Lower leg skin (tissue), 4 donors: ENCODE measurements at regions not wholly inside any gene's neighbourhood (a gene's known extent, or its start where the extent isn't known, plus 50 kb on each side); places are given as distances from the start of the nearest gene placed in this dataset.
A peak's percentile ranks its signal among the peaks of the same experiment; 100 is the strongest.
"Not testable (repeated sequence)": the region's sequence is repeated elsewhere in the genome, so short reads cannot be mapped to it uniquely, and the experiment has no call there.

Experiments used
- DNase-seq, 2 donors: peaks; one replicate each; pipeline ENCODE4 v3.0.0-alpha.2; 2019; ENCODE audit warnings: low spot score in 2 of 2
- H3K4me3 ChIP-seq: fragments of 200-600 bp; sonication (generic); 2 replicates; pipeline ENCODE4 v1.5.1; 2017; ENCODE audit warnings: mild to moderate bottlenecking, low read depth; ENCODE audit not compliant: poor library complexity, severe bottlenecking
- POLR2A ChIP-seq, 2 donors: fragments of 450-650 bp; IDR thresholded peaks; one replicate each; pipeline ENCODE4 v1.6.1; 2016 to 2017; ENCODE audit warnings: antibody characterized with exemption in 2 of 2, mild to moderate bottlenecking in 1 of 2, moderate library complexity in 1 of 2
- WGBS, 2 donors: methylation state at CpG; one replicate each; pipeline ENCODE4 v1.1.5; 2018; 5-methylcytosine and 5-hydroxymethylcytosine counted together
- intact Hi-C: fragments of 100-400 bp; cut with DNase I; formaldehyde crosslinking; loops from one replicate; pipeline ENCODE4 v1.15.0; 2023; ENCODE audit warnings: low total_unique reads
- TF ChIP-seq, protein P1 (sequence below), 3 donors: fragments of 450-650 bp; IDR thresholded peaks; one replicate each; pipeline ENCODE4 v1.5.1; 2016; ENCODE audit warnings: antibody characterized with exemption in 3 of 3, mild to moderate bottlenecking in 3 of 3, moderate library complexity in 2 of 3

DNA sequence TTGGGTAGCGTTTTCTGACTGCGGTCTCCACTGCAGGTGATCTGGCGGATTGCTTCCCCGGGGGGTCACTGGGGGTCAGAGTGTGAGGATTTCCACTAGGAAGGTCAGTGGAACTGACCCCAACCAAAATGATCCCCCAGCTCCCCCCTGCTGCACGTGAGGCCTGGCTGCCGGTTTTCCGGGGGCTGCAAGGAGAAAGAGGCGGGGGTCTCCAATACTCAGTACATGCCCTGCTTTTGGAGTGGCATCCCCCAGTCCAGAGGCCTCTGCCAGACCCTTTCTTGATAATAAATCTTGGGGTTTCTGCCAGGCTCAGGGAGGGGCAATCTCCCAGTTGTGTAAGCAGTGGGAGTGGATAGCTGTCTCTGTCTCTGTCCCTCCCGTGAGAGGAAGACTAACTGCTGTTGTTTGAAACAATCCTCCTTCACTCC, 71.5 kb upstream of the RTL6 start:
- peak in 1 of 2 donors; percentile 39 for DNase-seq
- no peak overlapping the region for H3K4me3 ChIP-seq
- 90 to 92% methylated on average over 9 of the region's 9 CpGs for WGBS, 2 donors
- TF ChIP-seq, protein P1, sequence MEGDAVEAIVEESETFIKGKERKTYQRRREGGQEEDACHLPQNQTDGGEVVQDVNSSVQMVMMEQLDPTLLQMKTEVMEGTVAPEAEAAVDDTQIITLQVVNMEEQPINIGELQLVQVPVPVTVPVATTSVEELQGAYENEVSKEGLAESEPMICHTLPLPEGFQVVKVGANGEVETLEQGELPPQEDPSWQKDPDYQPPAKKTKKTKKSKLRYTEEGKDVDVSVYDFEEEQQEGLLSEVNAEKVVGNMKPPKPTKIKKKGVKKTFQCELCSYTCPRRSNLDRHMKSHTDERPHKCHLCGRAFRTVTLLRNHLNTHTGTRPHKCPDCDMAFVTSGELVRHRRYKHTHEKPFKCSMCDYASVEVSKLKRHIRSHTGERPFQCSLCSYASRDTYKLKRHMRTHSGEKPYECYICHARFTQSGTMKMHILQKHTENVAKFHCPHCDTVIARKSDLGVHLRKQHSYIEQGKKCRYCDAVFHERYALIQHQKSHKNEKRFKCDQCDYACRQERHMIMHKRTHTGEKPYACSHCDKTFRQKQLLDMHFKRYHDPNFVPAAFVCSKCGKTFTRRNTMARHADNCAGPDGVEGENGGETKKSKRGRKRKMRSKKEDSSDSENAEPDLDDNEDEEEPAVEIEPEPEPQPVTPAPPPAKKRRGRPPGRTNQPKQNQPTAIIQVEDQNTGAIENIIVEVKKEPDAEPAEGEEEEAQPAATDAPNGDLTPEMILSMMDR (IDR thresholded peaks at IDR 0.05): no peak
- no peak for TF ChIP-seq POLR2A (IDR thresholded peaks at IDR 0.05)
- intact Hi-C loops: no loop called here

DNA sequence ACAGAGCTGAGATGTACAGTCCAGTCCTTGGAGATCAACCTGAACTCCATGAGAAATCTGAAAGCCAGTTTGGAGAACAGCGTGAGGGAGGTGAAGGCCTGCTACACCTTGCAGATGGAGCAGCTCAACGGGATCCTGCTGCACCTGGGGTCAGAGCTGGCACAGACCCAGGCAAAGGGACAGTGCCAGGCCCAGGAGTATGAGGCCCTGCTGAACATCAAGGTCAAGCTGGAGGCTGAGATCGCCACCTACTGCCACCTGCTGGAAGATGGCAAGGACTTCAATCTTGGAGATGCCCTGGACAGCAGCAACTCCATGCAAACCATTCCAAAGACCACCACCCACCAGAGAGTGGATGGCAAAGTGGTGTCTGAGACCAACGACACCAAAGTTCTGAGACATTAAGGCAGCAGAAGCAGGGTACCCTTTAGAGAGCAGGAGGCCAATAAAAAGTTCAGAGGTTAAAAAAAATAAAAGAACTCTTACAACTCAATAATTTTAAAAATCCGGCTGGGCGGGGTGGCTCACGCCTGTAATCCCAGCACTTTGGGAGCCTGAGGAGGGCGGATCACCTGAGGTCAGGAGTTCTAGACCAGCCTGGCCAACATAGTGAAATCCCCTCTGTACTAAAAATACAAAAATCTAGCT, 69.9 kb upstream of the RTL6 start:
- WGBS, 2 donors: 61 to 77% methylated on average over 8 of the region's 8 CpGs
- TF ChIP-seq, protein P1 (IDR thresholded peaks at IDR 0.05): no peak
- no peak for TF ChIP-seq POLR2A (IDR thresholded peaks at IDR 0.05)
- no peak overlapping the region for H3K4me3 ChIP-seq
- intact Hi-C loops: no loop called here
- peak in 1 of 2 donors; percentile 82 for DNase-seq

DNA sequence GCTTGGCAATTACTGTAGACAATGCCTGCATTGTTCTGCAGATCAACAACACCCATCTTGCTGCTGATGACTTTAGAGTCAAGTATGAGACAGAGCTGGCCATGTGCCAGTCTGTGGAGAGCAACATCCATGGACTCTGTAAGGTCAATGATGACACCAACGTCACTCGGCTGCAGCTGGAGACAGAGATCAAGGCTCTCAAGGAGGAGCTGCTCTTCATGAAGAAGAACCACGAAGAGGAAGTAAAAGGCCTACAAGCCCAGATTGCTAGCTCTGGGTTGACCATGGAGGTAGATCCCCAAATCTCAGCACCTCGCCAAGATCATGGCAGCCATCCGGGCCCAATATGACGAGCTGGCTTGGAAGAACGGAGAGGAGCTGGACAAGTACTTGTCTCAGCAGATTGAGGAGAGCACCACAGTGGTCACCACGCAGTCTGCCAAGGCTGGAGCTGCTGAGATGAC, 69.4 kb upstream of the RTL6 start:
- WGBS, 2 donors: 80 to 85% methylated on average over 8 of the region's 8 CpGs

DNA sequence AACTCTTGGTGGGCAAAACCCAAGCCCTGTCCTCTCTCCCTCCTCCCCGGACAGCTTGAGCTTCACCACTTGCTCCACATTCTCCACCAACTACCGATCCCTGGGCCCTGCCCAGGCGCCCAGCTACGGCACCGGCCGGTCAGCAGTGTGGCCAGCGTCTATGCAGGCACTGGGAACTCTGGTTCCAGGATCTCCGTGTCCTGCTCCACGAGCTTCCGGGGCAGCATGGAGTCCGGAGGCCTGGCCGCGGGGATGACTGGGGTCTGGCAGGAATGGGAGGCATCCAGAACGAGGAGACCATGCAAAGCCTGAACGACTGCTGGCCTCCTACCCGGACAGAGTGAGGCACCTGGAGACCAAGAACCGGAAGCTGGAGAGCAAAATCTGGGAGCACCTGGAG, 68.9 kb upstream of the RTL6 start:
- TF ChIP-seq POLR2A (IDR thresholded peaks at IDR 0.05): no peak
- TF ChIP-seq, protein P1 (IDR thresholded peaks at IDR 0.05): no peak
- no peak overlapping the region for H3K4me3 ChIP-seq
- peak in 1 of 2 donors; percentile 83 for DNase-seq
- intact Hi-C loops: no loop called here
- 89% methylated on average over 16 to 17 of the region's 17 CpGs for WGBS, 2 donors

More for the DNA sequence above, 69.4 kb upstream of the RTL6 start:
- intact Hi-C loops, H3K4me3 ChIP-seq: not testable (repeated sequence)
- peak in 1 of 2 donors; percentile 72 for DNase-seq

DNA sequence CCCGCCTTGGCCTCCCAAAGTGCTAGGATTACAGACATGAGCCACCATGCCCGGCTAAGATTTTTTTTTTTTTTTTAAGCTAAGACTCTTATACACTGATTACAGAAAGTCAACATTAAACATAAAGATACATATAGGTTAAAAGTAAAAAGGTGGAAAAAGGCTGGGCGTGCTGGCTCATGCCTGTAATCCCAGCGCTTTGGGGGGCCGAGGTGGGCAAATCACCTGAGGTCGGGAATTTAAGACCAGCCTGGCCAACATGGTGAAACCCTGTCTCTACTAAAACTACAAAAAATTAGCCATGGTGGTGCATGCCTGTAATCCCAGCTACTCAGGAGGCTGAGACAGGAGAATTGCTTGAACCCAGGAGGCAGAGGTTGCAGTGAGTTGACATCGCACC, 64.6 kb upstream of the RTL6 start:
- 86 to 94% methylated on average over 7 of the region's 7 CpGs for WGBS, 2 donors
- H3K4me3 ChIP-seq, intact Hi-C loops: not testable (repeated sequence)
- peak in 1 of 2 donors; percentile 60 for DNase-seq

DNA sequence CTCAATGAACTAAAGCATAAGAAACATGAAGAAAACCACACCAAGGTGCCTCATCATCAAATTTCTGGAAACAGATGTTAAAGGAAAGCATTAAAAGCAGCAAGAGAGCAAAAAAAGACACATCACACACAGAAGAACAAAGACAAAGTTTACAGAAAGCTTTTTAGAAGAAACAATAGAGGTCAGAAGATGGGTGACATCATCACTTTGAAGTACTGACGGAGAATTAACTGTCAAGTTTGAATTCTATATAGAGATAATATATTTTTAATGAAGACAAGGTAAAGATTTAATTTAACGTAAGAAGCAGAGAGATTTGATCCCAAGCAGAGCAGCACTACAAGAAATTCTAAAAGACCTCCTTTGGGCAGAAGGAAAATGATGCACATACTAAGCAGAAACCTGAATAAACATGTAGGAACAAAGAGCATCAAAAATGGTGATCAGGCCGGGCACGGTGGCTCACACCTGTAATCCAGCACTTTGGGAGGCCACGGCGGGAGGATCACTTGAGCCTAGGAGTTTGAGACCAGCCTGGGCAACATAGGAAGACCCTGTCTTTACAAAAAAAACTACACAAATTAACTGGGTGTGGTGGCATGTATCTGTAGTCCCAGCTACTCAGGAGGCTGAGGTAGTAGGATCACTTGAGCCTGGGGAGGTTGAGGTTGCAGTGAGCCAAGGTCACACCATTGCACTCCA, 63.3 kb upstream of the RTL6 start:
- intact Hi-C loops: no loop called here
- 86 to 88% methylated on average over 6 of the region's 6 CpGs for WGBS, 2 donors
- H3K4me3 ChIP-seq: no peak overlapping the region
- TF ChIP-seq, protein P1 (IDR thresholded peaks at IDR 0.05): no peak
- no peak for TF ChIP-seq POLR2A (IDR thresholded peaks at IDR 0.05)
- DNase-seq: peak in 1 of 2 donors; percentile 52

DNA sequence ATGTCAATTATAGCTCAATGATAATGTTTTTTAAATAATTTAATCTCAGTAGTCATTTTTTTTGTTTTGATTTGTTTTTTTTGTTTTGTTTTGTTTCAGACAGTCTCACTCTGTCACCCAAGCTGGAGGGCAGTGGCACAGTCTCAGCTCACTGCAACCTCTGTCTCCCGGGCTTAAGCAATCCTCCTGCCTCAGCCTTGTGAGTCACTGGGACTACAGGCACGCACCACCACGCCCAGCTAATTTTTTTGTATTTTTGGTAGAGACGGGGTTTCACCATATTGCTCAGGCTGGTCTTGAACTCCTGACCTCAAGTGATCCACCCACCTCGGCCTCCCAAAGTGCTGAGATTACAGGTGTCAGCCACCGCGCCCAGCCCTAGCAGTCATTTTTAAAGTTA, 60.6 kb upstream of the RTL6 start:
- intact Hi-C loops: not testable (repeated sequence)
- WGBS, 2 donors: 52 to 54% methylated on average over 7 of the region's 7 CpGs

DNA sequence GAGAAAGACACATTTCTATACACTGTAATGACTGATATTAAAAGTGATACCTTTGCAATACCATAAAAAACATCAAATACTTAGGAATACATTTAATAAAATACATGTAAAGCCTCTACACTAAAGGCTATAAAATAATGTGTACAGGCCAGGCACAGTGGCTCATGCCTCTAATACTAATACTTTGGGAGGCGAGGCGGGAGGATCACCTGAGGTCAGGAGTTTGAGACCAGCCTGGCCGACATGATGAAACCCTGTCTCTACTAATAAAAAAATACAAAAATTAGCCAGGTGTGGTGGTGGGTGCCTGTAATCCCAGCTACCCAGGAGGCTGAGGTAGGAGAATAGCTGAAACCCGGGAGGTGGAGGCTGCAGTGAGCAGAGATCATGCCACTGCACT, 59.8 kb upstream of the RTL6 start:
- H3K4me3 ChIP-seq, intact Hi-C loops: not testable (repeated sequence)
- DNase-seq: peak in 1 of 2 donors; percentile 5
- WGBS, 2 donors: 93 to 95% methylated on average over 4 of the region's 4 CpGs

More for the DNA sequence above, 60.6 kb upstream of the RTL6 start:
- peak in 1 of 2 donors; percentile 80 for DNase-seq
- H3K4me3 ChIP-seq: not testable (repeated sequence)
